ENCODE measurements at regions not wholly inside any gene's neighbourhood (a gene's known extent, or its start where the extent isn't known, plus 50 kb on each side); places are given as distances from the start of the nearest gene placed in this dataset.
A peak's percentile ranks its signal among the peaks of the same experiment; 100 is the strongest.
"Not testable (repeated sequence)": the region's sequence is repeated elsewhere in the genome, so short reads cannot be mapped to it uniquely, and the experiment has no call there.

GRCh38 chr1:244271691-244272308, 179.9 kb downstream of the ADSS2 start:
- no peak for DNase-seq

GRCh38 chr1:244272471-244273261, 179.0 kb downstream of the ADSS2 start:
- DNase-seq = peak; percentile 16

DNA sequence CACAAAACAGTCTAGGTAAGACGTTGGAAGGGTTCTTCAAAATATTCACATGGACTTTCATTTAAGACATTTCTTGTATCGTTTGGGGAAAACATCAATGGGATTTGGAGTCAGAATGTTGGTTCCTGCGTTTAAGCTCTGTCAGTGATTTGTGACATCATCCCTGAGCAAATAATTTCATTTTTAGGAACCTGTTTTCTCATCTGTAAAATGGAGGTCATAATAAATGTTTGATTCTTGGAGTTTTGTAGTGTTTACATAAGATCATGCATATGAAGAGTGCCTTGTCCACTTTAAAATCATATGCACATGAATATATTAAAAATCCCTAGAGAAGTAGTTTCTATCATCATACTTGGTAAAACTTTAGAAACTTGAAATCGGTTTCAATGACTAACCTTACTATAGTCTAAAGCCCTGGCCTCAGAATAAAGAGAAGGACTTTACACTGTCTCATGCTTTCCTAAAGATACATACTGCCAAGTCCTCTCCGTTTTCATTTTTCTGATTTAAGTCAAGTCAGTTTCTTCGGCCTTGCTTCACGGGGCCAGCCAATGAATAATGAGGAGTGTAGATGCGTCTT, 178.4 kb downstream of the ADSS2 start:
- DNase-seq = no peak

- no peak for DNase-seq
Measured at GRCh38 chr1:244273845-244274619, 177.7 kb downstream of the ADSS2 start.

- DNase-seq = no peak
Measured at GRCh38 chr1:244276646-244277045, 175.1 kb downstream of the ADSS2 start.

DNA sequence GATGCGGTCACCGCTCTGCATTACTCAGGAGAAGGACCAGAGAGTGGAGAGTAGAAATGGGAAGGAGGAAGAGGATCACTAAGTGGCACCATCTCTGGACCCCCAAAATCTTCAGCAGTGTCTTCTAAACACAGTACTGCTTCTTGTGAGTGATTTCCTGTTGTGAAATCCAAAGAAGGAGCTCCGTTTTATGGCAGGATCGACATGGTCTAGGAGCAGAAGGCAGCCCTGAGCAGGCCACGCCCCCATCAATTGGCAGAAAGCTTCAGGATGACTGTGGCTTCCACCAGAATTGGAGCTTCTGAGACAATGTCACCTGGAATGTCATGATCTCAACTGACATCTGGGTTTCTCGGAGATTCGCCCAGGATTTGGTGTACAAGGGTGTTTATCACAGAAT, 171.5 kb downstream of the ADSS2 start:
- DNase-seq = no peak

- no peak for DNase-seq
Measured at GRCh38 chr1:244280859-244281258, 170.8 kb downstream of the ADSS2 start.

DNA sequence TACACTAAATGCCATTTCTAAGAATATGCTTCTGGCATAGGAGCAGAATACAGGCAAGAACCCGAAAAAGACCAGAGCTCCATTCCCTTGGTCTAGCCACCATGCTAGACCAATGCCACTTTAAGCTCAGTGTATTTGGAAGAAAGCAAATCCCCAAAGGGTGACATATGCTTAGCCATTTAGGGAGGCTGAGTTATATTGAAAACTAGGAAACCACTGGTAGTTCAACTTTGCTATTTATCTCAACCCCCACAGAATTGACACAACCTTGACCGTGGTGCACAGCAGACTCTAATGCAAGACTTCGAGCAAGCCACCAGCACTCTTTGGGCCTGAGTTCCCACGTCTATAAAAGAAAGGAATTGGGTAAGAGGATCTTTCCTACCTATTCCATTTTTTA, 167.9 kb downstream of the ADSS2 start:
- no peak for DNase-seq

- DNase-seq = no peak
Measured at GRCh38 chr1:244284641-244285156, 167.0 kb downstream of the ADSS2 start.

DNA sequence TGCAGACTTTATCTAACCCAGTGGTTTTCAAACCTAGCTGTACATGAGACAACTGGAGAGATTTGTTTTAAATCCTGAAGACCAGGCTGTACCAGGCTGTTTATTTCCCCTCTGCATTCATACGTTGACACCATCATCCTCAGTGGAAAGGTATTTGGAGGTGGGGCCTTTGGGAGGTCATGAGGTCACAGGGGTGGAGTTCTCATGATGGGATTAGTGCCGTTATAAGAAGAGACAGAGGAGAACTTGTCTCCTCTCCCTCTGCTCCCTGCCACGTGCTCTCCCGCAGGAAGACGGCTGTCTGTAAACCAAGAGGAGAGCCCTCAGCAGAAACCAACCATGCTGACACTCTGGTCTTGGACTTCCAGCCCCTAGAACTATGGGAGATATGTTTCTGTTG, 165.4 kb downstream of the ADSS2 start:
- no peak for DNase-seq

- DNase-seq = no peak
Measured at GRCh38 chr1:244287726-244288125, 164.0 kb downstream of the ADSS2 start.

DNA sequence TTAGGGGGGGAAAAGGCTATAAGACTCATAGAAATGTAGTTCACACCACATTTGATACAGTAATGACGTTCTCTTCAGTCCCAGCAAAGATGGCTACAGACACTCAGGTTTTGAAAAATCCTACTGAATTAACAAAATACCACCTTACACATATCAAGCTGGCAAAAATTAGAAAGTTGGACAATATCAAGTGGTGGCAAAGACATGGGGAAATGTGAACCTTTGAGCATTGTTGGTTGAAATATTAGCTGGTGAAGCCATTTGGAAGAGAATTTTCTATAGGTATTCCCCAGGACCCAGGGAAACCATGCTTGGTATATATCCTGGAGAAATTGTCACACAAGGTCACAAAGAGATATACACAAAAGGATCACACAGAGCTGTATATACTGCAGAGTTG, 163.0 kb downstream of the ADSS2 start:
- no peak for DNase-seq

DNA sequence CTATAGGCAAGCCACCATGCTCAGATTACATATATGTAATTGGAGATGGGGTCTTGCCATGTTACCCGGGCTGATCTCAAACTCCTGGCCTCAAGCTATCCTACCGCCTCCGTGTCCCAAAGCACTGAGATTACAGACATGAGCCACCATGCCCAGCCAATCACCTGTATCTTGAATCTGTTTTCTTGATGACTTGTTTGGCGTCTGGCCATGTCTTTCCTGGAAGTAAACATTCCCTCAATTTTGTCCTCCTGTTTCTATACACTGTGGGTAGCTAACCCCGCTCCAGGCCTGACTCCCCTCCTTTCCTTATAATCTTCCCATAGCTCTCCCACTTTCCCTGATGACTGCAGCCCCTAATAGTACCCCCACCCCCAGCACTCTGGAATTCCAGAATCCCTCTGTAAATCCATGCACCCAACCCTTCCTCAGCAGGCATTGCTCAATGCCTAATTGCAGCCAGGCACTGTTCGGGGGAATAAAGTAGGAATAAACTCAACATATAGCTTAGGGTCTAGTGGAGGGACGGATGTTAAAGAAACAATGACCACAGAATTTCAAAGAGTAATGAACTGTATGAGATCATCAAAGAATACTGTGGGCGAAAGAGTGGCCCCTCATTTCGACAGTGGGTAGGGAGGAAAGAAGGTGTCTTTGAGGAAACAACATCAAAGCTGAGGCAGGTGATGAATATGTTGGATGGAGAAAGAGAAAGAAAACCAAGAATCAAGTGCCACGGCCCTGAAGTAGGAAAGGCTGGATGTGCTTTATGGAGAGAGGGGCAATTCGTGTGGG, 161.5 kb downstream of the ADSS2 start:
- no peak for DNase-seq

DNA sequence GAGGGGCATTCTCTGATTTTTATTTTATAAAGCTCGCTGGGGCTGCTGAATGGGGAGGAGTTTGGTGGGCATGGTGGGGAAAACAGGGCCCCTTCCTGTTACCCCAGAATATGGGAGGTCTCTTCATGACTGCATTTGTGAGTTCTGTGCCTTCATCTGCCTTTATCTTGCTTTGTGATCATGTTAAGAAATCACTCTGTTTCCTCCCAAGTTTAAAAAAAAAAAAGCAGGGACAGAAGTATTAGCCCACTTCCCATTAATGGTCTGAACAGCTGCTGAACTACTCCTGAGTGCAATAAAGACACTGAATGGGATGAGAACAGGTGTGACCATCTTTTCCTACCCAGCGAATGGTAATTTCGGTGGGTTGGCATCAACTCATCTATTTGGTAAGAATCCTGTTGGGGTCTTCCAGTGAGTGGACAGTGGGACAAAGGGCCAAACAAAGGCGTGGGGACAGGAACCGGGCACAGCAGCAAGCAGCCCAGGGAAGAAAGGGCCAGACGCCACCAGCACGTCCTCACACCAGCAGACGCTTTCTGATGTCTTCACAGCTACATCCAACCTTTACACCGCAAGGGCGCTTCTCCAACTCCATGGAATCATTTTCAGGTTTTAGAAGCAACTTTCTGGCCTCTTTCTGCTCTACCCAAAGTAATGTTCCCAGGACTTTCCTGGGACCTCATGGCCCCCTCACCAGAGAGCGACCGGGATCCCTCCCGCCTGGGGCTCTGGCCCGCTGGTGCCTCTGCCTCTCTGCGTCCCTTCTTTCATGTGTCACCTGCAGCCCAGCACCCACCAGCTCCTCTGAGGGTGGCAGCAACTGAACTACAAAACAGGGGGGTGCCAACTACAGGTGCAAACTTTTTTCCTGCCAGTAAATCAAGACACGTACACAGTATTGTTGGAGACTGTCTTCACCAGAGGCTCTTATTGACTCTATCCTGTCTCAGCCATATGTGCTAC, 160.2 kb downstream of the ADSS2 start:
- no peak for DNase-seq

- DNase-seq = no peak
Measured at GRCh38 chr1:244294599-244295224, 157.0 kb downstream of the ADSS2 start.

DNA sequence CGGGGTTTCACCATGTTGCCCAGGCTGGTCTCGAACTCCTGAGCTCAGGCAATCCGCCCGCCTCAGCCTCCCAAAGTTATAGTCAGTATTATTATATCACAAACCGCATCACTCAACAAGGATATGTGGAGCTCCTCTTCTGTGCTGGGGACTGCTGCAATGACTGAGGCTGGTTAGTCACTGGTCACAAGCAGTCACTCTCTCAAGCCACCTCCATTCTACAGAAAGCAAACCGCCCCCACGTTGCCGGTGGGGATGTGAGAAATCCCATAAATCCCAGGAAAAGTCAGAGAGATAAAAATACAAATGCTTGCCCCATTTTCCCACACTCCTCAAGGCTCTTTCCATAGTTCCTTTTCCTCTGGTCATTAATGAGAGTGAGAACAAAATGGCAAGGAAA, 155.7 kb downstream of the ADSS2 start:
- no peak for DNase-seq

GRCh38 chr1:244296447-244296846, 155.3 kb downstream of the ADSS2 start:
- DNase-seq = no peak

- DNase-seq = no peak
Measured at GRCh38 chr1:244297087-244297486, 154.6 kb downstream of the ADSS2 start.

DNA sequence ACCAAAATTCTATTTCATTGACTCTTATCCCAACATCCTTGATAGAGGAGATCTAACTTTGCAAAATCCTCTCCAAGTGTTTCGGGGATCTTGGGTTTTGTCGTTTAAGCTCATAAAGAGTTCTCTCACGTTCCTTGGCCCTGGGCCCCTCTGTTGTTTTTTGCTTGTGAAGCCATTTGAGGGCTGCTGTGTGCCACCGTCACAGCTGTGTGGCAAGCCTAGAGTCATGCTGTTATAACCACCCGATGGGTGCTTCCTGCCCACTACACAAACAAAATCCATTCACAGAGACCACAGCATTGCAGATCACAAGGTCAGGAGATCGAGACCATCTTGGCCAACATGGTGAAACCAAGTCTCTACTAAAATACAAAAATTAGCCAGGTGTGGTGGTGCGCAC, 154.1 kb downstream of the ADSS2 start:
- DNase-seq = no peak

DNA sequence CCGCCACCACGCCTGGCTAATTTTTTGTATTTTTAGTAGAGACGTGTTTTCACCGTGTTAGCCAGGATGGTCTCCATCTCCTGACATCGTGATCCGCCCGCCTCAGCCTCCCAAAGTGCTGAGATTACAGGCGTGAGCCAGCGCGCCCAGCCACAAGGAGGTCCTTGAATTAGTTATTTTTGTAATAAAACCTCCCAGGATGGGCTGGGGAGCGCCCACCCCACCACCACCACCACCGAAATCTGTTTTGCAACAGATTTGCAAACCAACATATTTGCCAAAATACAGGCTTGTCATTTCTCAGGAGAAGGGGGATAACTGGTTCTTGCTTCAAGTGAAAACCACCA, 151.7 kb downstream of the ADSS2 start:
- not testable (repeated sequence) for DNase-seq

GRCh38 chr1:244301595-244302130, 150.0 kb downstream of the ADSS2 start:
- no peak for DNase-seq
